ENCODE measurements at regions not wholly inside any gene's neighbourhood (a gene's known extent, or its start where the extent isn't known, plus 50 kb on each side); places are given as distances from the start of the nearest gene placed in this dataset.

GRCh38 chr4:120144634-120145033 lies 78.0 kb upstream of the MAD2L1 start:
- TF ChIP-seq CTCF (conservative IDR thresholded peaks at IDR 0.05; ENCODE audit: low read length) (no peak), EZH2phosphoT487 (IDR thresholded peaks at IDR 0.05; ENCODE audit: borderline replicate concordance) (no peak)

Data from Loucy (cell line).